Frontal cortex (tissue), 4 donors: ENCODE measurements at regions not wholly inside any gene's neighbourhood (a gene's known extent, or its start where the extent isn't known, plus 50 kb on each side); places are given as distances from the start of the nearest gene placed in this dataset. TPM values are rescaled to one million over a fixed set of nuclear protein-coding genes. Genes with fewer than 3 reads are reported as not detected.
A peak's percentile ranks its signal among the peaks of the same experiment; 100 is the strongest.
"Not testable (repeated sequence)": the region's sequence is repeated elsewhere in the genome, so short reads cannot be mapped to it uniquely, and the experiment has no call there.

Experiments
- DNase-seq, 2 donors: peaks; one replicate each; pipeline ENCODE4 v3.0.0; 2012; ENCODE audit warnings: low spot score in 2 of 2
- FAIRE-seq: peaks from 2 replicates; lab custom pipeline; 2012; peaks lifted over from hg19 to GRCh38; lab: Jason Lieb, UNC
- small RNA-seq: library from RNA; depleted of rRNA; stranded (forward); fragments of <200 nt; gene quantifications from one replicate; pipeline ENCODE3, GENCODE V24; 2014
- donor health status: control.
- donor health status: control.
- donor health status: control.

GRCh38 chr9:60525879-60526686 is 388.1 kb upstream of the SPATA31A5 start:
- not testable (repeated sequence) for FAIRE-seq, DNase-seq

GRCh38 chr9:60526694-60527231 is 387.4 kb upstream of the SPATA31A5 start:
- not testable (repeated sequence) for FAIRE-seq

GRCh38 chr9:60544518-60544917 is 369.7 kb upstream of the SPATA31A5 start:
- not testable (repeated sequence) for DNase-seq, FAIRE-seq

More at GRCh38 chr9:60526694-60527231, 387.4 kb upstream of the SPATA31A5 start:
- not testable (repeated sequence) for DNase-seq

- DNase-seq (no peak), FAIRE-seq (no peak)
Measured at GRCh38 chr9:60545346-60545877, 368.8 kb upstream of the SPATA31A5 start.

GRCh38 chr9:60545878-60546385 is 368.3 kb upstream of the SPATA31A5 start:
- DNase-seq (peak in 1 of 2 donors; percentile 1), FAIRE-seq (no peak)

- DNase-seq (peak in 1 of 2 donors; percentile 1), FAIRE-seq (no peak)
Measured at GRCh38 chr9:60546406-60546805, 367.8 kb upstream of the SPATA31A5 start.

GRCh38 chr9:60546990-60547389 is 367.2 kb upstream of the SPATA31A5 start:
- not testable (repeated sequence) for DNase-seq, FAIRE-seq

Small RNA genes in the stretch of these regions (small RNA-seq; reads per million reads assigned to genes)
- gene BX088702.1, result not detected
